WTC11 (cell line): ENCODE measurements at regions not wholly inside any gene's neighbourhood (a gene's known extent, or its start where the extent isn't known, plus 50 kb on each side); places are given as distances from the start of the nearest gene placed in this dataset.

Source experiments
- ATAC-seq: fragments of 200-7000 bp; cut with Tn5 transposase; 2 replicates; pipeline ENCODE4 v1.10.0; 2021; ENCODE audit warnings: mild to moderate bottlenecking, moderate library complexity
- CTCF ChIA-PET: fragments of 300-600 bp; sonication (Branson Sonifier 250); formaldehyde crosslinking; loops from one replicate; lab custom pipeline; 2021; ENCODE audit warnings: antibody characterized with exemption; lab: Charles Lee
- POLR2A ChIA-PET: fragments of 350-600 bp; sonication (Branson Sonifier 250); formaldehyde crosslinking; loops from one replicate; lab custom pipeline; 2021; ENCODE audit warnings: antibody characterized with exemption; lab: Charles Lee
- DNase-seq: peaks from one replicate; pipeline ENCODE4 v3.0.0; 2021; ENCODE audit warnings: low spot score
- H3K27ac Mint-ChIP-seq: 2 replicates; pipeline ENCODE4 v1.8.0; 2021; ENCODE audit warnings: mixed read lengths
- H3K27me3 Mint-ChIP-seq: 2 replicates; pipeline ENCODE4 v1.8.0; 2021; ENCODE audit warnings: low read depth, mild to moderate bottlenecking, moderate library complexity, mixed read lengths
- H3K36me3 Mint-ChIP-seq: 2 replicates; pipeline ENCODE4 v1.8.0; 2021; ENCODE audit warnings: mixed read lengths
- H3K4me1 Mint-ChIP-seq: 2 replicates; pipeline ENCODE4 v1.8.0; 2022; ENCODE audit warnings: mixed read lengths
- H3K4me3 Mint-ChIP-seq: 2 replicates; pipeline ENCODE4 v1.8.0; 2021; ENCODE audit warnings: mild to moderate bottlenecking, moderate library complexity, mixed read lengths
- H3K9me3 Mint-ChIP-seq: 2 replicates; pipeline ENCODE4 v1.8.0; 2021; ENCODE audit warnings: mixed read lengths
- CREM ChIP-seq: sonication (generic); formaldehyde crosslinking; IDR thresholded peaks from 2 replicates; pipeline ENCODE4 v1.8.1; 2022; ENCODE audit warnings: mild to moderate bottlenecking, missing genetic modification reagents, moderate library complexity
- CTCF ChIP-seq: fragments of 200-600 bp; IDR thresholded peaks from 2 replicates; pipeline ENCODE4 v1.8.0; 2022; ENCODE audit warnings: antibody characterized with exemption
- E2F5 ChIP-seq: sonication (generic); formaldehyde crosslinking; IDR thresholded peaks from 2 replicates; pipeline ENCODE4 v1.8.1; 2022; ENCODE audit warnings: mild to moderate bottlenecking, moderate library complexity, missing genetic modification reagents
- ELF4 ChIP-seq: sonication (generic); formaldehyde crosslinking; IDR thresholded peaks from 2 replicates; pipeline ENCODE4 v1.8.1; 2022; ENCODE audit warnings: low read depth, mild to moderate bottlenecking, moderate library complexity, missing genetic modification reagents
- EMX1 ChIP-seq: fragments of 250-450 bp; sonication (Bioruptor Pico); IDR thresholded peaks from 2 replicates; pipeline ENCODE4 v1.8.0; 2021; ENCODE audit warnings: mild to moderate bottlenecking
- FOXJ3 ChIP-seq: sonication (generic); formaldehyde crosslinking; IDR thresholded peaks from 2 replicates; pipeline ENCODE4 v1.9.0; 2021; ENCODE audit warnings: missing genetic modification reagents, mild to moderate bottlenecking, borderline replicate concordance
- FOXK1 ChIP-seq: sonication (generic); formaldehyde crosslinking; IDR thresholded peaks from 2 replicates; pipeline ENCODE4 v1.8.0; 2022; ENCODE audit warnings: mild to moderate bottlenecking, moderate library complexity, missing genetic modification reagents
- GRHL2 ChIP-seq: fragments of 250-450 bp; sonication (Bioruptor Pico); IDR thresholded peaks from 2 replicates; pipeline ENCODE4 v1.8.0; 2022; ENCODE audit warnings: mild to moderate bottlenecking, moderate library complexity; ENCODE audit not compliant: insufficient replicate concordance, severe bottlenecking
- JUN ChIP-seq: sonication (generic); formaldehyde crosslinking; IDR thresholded peaks from 2 replicates; pipeline ENCODE4 v1.8.0; 2023; ENCODE audit warnings: mild to moderate bottlenecking, missing genetic modification reagents
- MAX ChIP-seq: sonication (generic); formaldehyde crosslinking; IDR thresholded peaks from 2 replicates; pipeline ENCODE4 v1.8.0; 2022; ENCODE audit warnings: mild to moderate bottlenecking, missing genetic modification reagents
- NFE2L1 ChIP-seq: sonication (generic); formaldehyde crosslinking; IDR thresholded peaks from 2 replicates; pipeline ENCODE4 v1.8.1; 2023; ENCODE audit warnings: missing genetic modification reagents
- NR3C1 ChIP-seq: sonication (generic); formaldehyde crosslinking; conservative IDR thresholded peaks from 2 replicates; pipeline ENCODE4 v1.8.1; 2023; ENCODE audit warnings: low read depth, mild to moderate bottlenecking, missing genetic modification reagents
- OVOL2 ChIP-seq: fragments of 250-450 bp; sonication (Bioruptor Pico); IDR thresholded peaks from 2 replicates; pipeline ENCODE4 v1.9.0; 2021; ENCODE audit warnings: mild to moderate bottlenecking, borderline replicate concordance
- PRRX2 ChIP-seq: fragments of 250-450 bp; sonication (Bioruptor Pico); IDR thresholded peaks from 2 replicates; pipeline ENCODE4 v1.8.0; 2021; ENCODE audit warnings: mild to moderate bottlenecking
- SMAD4 ChIP-seq: sonication (generic); formaldehyde crosslinking; IDR thresholded peaks from 2 replicates; pipeline ENCODE4 v1.8.0; 2022; ENCODE audit warnings: mild to moderate bottlenecking, missing genetic modification reagents
- ZBTB21 ChIP-seq: sonication (generic); formaldehyde crosslinking; IDR thresholded peaks from 2 replicates; pipeline ENCODE4 v1.8.1; 2023; ENCODE audit warnings: mild to moderate bottlenecking, missing genetic modification reagents, borderline replicate concordance
- ZNF121 ChIP-seq: sonication (generic); formaldehyde crosslinking; IDR thresholded peaks from 2 replicates; pipeline ENCODE4 v1.8.0; 2023; ENCODE audit warnings: missing genetic modification reagents
- ZNF317 ChIP-seq: sonication (generic); formaldehyde crosslinking; IDR thresholded peaks from 2 replicates; pipeline ENCODE4 v1.8.1; 2023; ENCODE audit warnings: low read depth, mild to moderate bottlenecking, moderate library complexity, missing genetic modification reagents, borderline replicate concordance
- ZNF396 ChIP-seq: fragments of 250-450 bp; sonication (Bioruptor Pico); IDR thresholded peaks from 2 replicates; pipeline ENCODE4 v1.8.0; 2021; ENCODE audit warnings: mild to moderate bottlenecking, moderate library complexity, borderline replicate concordance
- ZNF416 ChIP-seq: fragments of 250-450 bp; sonication (Bioruptor Pico); IDR thresholded peaks from 2 replicates; pipeline ENCODE4 v1.9.0; 2021; ENCODE audit warnings: mild to moderate bottlenecking, inconsistent platforms
- ZNF423 ChIP-seq: fragments of 250-450 bp; sonication (Bioruptor Pico); IDR thresholded peaks from 2 replicates; pipeline ENCODE4 v2.1.2; 2022; ENCODE audit warnings: mild to moderate bottlenecking, moderate library complexity
- TF ChIP-seq, protein P1 (sequence below): fragments of 250-450 bp; sonication (Bioruptor Pico); IDR thresholded peaks from 2 replicates; pipeline ENCODE4 v1.9.0; 2021; ENCODE audit warnings: moderate library complexity, mild to moderate bottlenecking, inconsistent platforms, borderline replicate concordance
- TF ChIP-seq, protein P2 (sequence below): sonication (generic); formaldehyde crosslinking; IDR thresholded peaks from 2 replicates; pipeline ENCODE4 v1.8.0; 2022; ENCODE audit warnings: mild to moderate bottlenecking, missing genetic modification reagents
- TF ChIP-seq, protein P3 (sequence below): sonication (generic); formaldehyde crosslinking; IDR thresholded peaks from 2 replicates; pipeline ENCODE4 v1.8.1; 2023; ENCODE audit warnings: mild to moderate bottlenecking, missing genetic modification reagents, moderate library complexity
- TF ChIP-seq, protein P4 (sequence below): sonication (generic); formaldehyde crosslinking; IDR thresholded peaks from 2 replicates; pipeline ENCODE4 v1.8.1; 2023; ENCODE audit warnings: mild to moderate bottlenecking, missing genetic modification reagents, moderate library complexity

GRCh38 chr5:109247986-109248385 lies 161.8 kb downstream of the PJA2 start:
- ChIA-PET POLR2A (no interaction called here), CTCF (no interaction called here)
- Mint-ChIP-seq H3K4me3 (no peak overlapping the region), H3K27me3 (no peaks in the 10 kb centered on the region; the same call in 1 of the 2 replicates), H3K27ac (no peak overlapping the region), H3K4me1 (no peaks in the 10 kb centered on the region), H3K36me3 (peaks cover 15% of the 10 kb centered on the region), H3K9me3 (peaks cover 23% of the 10 kb centered on the region)
- TF ChIP-seq PRRX2 (no peak), ZNF317 (CRISPR knock-in tag) (no peak), ZBTB21 (no peak), E2F5 (no peak), CTCF (no peak), GRHL2 (CRISPR knock-in tag) (no peak), CREM (no peak), SMAD4 (CRISPR knock-in tag) (no peak), ZNF416 (CRISPR knock-in tag) (no peak), NR3C1 (CRISPR knock-in tag) (no peak), ELF4 (CRISPR knock-in tag) (no peak), FOXK1 (CRISPR knock-in tag) (no peak)
- TF ChIP-seq, protein P1, sequence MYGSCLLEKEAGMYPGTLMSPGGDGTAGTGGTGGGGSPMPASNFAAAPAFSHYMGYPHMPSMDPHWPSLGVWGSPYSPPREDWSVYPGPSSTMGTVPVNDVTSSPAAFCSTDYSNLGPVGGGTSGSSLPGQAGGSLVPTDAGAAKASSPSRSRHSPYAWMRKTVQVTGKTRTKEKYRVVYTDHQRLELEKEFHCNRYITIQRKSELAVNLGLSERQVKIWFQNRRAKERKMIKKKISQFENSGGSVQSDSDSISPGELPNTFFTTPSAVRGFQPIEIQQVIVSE (CRISPR knock-in tag), result no peak
- TF ChIP-seq, protein P2, sequence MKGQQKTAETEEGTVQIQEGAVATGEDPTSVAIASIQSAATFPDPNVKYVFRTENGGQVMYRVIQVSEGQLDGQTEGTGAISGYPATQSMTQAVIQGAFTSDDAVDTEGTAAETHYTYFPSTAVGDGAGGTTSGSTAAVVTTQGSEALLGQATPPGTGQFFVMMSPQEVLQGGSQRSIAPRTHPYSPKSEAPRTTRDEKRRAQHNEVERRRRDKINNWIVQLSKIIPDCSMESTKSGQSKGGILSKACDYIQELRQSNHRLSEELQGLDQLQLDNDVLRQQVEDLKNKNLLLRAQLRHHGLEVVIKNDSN, result no peak
- TF ChIP-seq, protein P3, sequence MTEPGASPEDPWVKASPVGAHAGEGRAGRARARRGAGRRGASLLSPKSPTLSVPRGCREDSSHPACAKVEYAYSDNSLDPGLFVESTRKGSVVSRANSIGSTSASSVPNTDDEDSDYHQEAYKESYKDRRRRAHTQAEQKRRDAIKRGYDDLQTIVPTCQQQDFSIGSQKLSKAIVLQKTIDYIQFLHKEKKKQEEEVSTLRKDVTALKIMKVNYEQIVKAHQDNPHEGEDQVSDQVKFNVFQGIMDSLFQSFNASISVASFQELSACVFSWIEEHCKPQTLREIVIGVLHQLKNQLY (CRISPR knock-in tag), result no peak
- DNase-seq, result no peak
- no peak for ATAC-seq

GRCh38 chr5:109246841-109247592 lies 162.8 kb downstream of the PJA2 start:
- TF ChIP-seq FOXJ3 (CRISPR knock-in tag) (no peak), ZNF396 (CRISPR knock-in tag) (no peak), ZNF121 (CRISPR knock-in tag) (no peak), ZNF423 (CRISPR knock-in tag) (no peak), JUN (CRISPR knock-in tag) (no peak), EMX1 (CRISPR knock-in tag) (no peak), NFE2L1 (CRISPR knock-in tag) (no peak), MAX (CRISPR knock-in tag) (no peak), ZNF317 (CRISPR knock-in tag) (no peak), OVOL2 (CRISPR knock-in tag) (no peak)
- TF ChIP-seq, protein P4, sequence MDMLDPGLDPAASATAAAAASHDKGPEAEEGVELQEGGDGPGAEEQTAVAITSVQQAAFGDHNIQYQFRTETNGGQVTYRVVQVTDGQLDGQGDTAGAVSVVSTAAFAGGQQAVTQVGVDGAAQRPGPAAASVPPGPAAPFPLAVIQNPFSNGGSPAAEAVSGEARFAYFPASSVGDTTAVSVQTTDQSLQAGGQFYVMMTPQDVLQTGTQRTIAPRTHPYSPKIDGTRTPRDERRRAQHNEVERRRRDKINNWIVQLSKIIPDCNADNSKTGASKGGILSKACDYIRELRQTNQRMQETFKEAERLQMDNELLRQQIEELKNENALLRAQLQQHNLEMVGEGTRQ (CRISPR knock-in tag), result no peak
- ChIA-PET POLR2A (no interaction called here), CTCF (no interaction called here)
- no peak overlapping the region for H3K27ac Mint-ChIP-seq
- DNase-seq, result no peak
- H3K36me3 Mint-ChIP-seq, result peaks cover 15% of the 10 kb centered on the region
- no peak for ATAC-seq
- no peaks in the 10 kb centered on the region; the same call in 1 of the 2 replicates for H3K27me3 Mint-ChIP-seq
- H3K4me3 Mint-ChIP-seq, result no peak overlapping the region
- no peaks in the 10 kb centered on the region for H3K4me1 Mint-ChIP-seq
- peaks cover 23% of the 10 kb centered on the region for H3K9me3 Mint-ChIP-seq
